ENCODE measurements at regions not wholly inside any gene's neighbourhood (a gene's known extent, or its start where the extent isn't known, plus 50 kb on each side); places are given as distances from the start of the nearest gene placed in this dataset.

- Histone ChIP-seq H3K9ac (ENCODE audit: low read depth, low read length) (no peak overlapping the region), H3K9me3 (ENCODE audit: insufficient read depth, low read length, severe bottlenecking) (no peaks in the 10 kb centered on the region), H3K4me2 (ENCODE audit: insufficient read depth, low read length) (no peak overlapping the region), H3K27me3 (ENCODE audit: insufficient read depth, low read length, poor library complexity) (no peaks in the 10 kb centered on the region), H3K36me3 (ENCODE audit: insufficient read depth, low read length) (no peaks in the 10 kb centered on the region), H3K4me1 (ENCODE audit: insufficient read depth, low read length) (no peaks in the 10 kb centered on the region), H3K27ac (ENCODE audit: low read length) (no peak overlapping the region), H4K20me1 (ENCODE audit: insufficient read depth, low read length) (no peaks in the 10 kb centered on the region), H2AFZ (ENCODE audit: low read depth, low read length) (no peak overlapping the region), H3K79me2 (ENCODE audit: insufficient read depth, low read length) (no peaks in the 10 kb centered on the region), H3K4me3 (ENCODE audit: low read depth in 1 of 2, low read length in 2 of 2) (no peak overlapping the region)
- no peak for ATAC-seq (ENCODE audit: insufficient read depth, low read depth)
- DNase-seq, result no peak
- TF ChIP-seq EZH2 (IDR thresholded peaks at IDR 0.05; ENCODE audit: borderline replicate concordance, low read depth, low read length, severe bottlenecking) (no peak), CTCF (IDR thresholded peaks at IDR 0.05; ENCODE audit: borderline replicate concordance, extremely low read depth, low read length, poor library complexity, severe bottlenecking) (no peak)
Observed at GRCh38 chr3:3309887-3310286, 130.4 kb upstream of the CRBN start.

GRCh38 chr3:3308809-3309208 lies 129.3 kb upstream of the CRBN start:
- Histone ChIP-seq H3K27me3 (ENCODE audit: insufficient read depth, low read length, poor library complexity) (no peaks in the 10 kb centered on the region), H2AFZ (ENCODE audit: low read depth, low read length) (no peak overlapping the region), H3K4me2 (ENCODE audit: insufficient read depth, low read length) (no peak overlapping the region), H3K9ac (ENCODE audit: low read depth, low read length) (no peak overlapping the region), H3K4me3 (ENCODE audit: low read depth in 1 of 2, low read length in 2 of 2) (no peak overlapping the region), H3K4me1 (ENCODE audit: insufficient read depth, low read length) (no peaks in the 10 kb centered on the region), H3K27ac (ENCODE audit: low read length) (no peak overlapping the region), H3K9me3 (ENCODE audit: insufficient read depth, low read length, severe bottlenecking) (no peaks in the 10 kb centered on the region), H3K79me2 (ENCODE audit: insufficient read depth, low read length) (no peaks in the 10 kb centered on the region), H4K20me1 (ENCODE audit: insufficient read depth, low read length) (no peaks in the 10 kb centered on the region), H3K36me3 (ENCODE audit: insufficient read depth, low read length) (no peaks in the 10 kb centered on the region)
- DNase-seq (no peak), ATAC-seq (ENCODE audit: insufficient read depth, low read depth) (no peak)
- TF ChIP-seq CTCF (IDR thresholded peaks at IDR 0.05; ENCODE audit: borderline replicate concordance, extremely low read depth, low read length, poor library complexity, severe bottlenecking) (no peak), EZH2 (IDR thresholded peaks at IDR 0.05; ENCODE audit: borderline replicate concordance, low read depth, low read length, severe bottlenecking) (no peak)

- no peaks in the 10 kb centered on the region for H3K9me3 ChIP-seq (ENCODE audit: insufficient read depth, low read length, severe bottlenecking)
- H2AFZ ChIP-seq (ENCODE audit: low read depth, low read length), result no peak overlapping the region
- no peak for ATAC-seq (ENCODE audit: insufficient read depth, low read depth)
- H4K20me1 ChIP-seq (ENCODE audit: insufficient read depth, low read length), result no peaks in the 10 kb centered on the region
- H3K36me3 ChIP-seq (ENCODE audit: insufficient read depth, low read length), result no peaks in the 10 kb centered on the region
- no peak overlapping the region for H3K9ac ChIP-seq (ENCODE audit: low read depth, low read length)
- no peak overlapping the region for H3K4me2 ChIP-seq (ENCODE audit: insufficient read depth, low read length)
- no peak overlapping the region for H3K27ac ChIP-seq (ENCODE audit: low read length)
- H3K27me3 ChIP-seq (ENCODE audit: insufficient read depth, low read length, poor library complexity), result no peaks in the 10 kb centered on the region
- TF ChIP-seq EZH2 (IDR thresholded peaks at IDR 0.05; ENCODE audit: borderline replicate concordance, low read depth, low read length, severe bottlenecking), result no peak
- H3K4me3 ChIP-seq (ENCODE audit: low read depth in 1 of 2, low read length in 2 of 2), result no peak overlapping the region
- H3K79me2 ChIP-seq (ENCODE audit: insufficient read depth, low read length), result no peaks in the 10 kb centered on the region
- DNase-seq, result no peak
- no peaks in the 10 kb centered on the region for H3K4me1 ChIP-seq (ENCODE audit: insufficient read depth, low read length)
Observed at GRCh38 chr3:3307491-3307890, 128.0 kb upstream of the CRBN start.

GRCh38 chr3:3305841-3306240 lies 126.3 kb upstream of the CRBN start:
- H3K4me1 ChIP-seq (ENCODE audit: insufficient read depth, low read length), result no peaks in the 10 kb centered on the region
- no peak overlapping the region for H3K4me3 ChIP-seq (ENCODE audit: low read depth in 1 of 2, low read length in 2 of 2)
- H3K27ac ChIP-seq (ENCODE audit: low read length), result no peak overlapping the region
- TF ChIP-seq EZH2 (IDR thresholded peaks at IDR 0.05; ENCODE audit: borderline replicate concordance, low read depth, low read length, severe bottlenecking) (no peak), CTCF (IDR thresholded peaks at IDR 0.05; ENCODE audit: borderline replicate concordance, extremely low read depth, low read length, poor library complexity, severe bottlenecking) (no peak)
- no peaks in the 10 kb centered on the region for H3K79me2 ChIP-seq (ENCODE audit: insufficient read depth, low read length)
- no peaks in the 10 kb centered on the region for H4K20me1 ChIP-seq (ENCODE audit: insufficient read depth, low read length)
- no peak for ATAC-seq (ENCODE audit: insufficient read depth, low read depth)
- H2AFZ ChIP-seq (ENCODE audit: low read depth, low read length), result no peak overlapping the region
- no peak overlapping the region for H3K9ac ChIP-seq (ENCODE audit: low read depth, low read length)
- no peak overlapping the region for H3K4me2 ChIP-seq (ENCODE audit: insufficient read depth, low read length)
- no peak for DNase-seq
- H3K36me3 ChIP-seq (ENCODE audit: insufficient read depth, low read length), result no peaks in the 10 kb centered on the region
- H3K27me3 ChIP-seq (ENCODE audit: insufficient read depth, low read length, poor library complexity), result no peaks in the 10 kb centered on the region
- no peaks in the 10 kb centered on the region for H3K9me3 ChIP-seq (ENCODE audit: insufficient read depth, low read length, severe bottlenecking)
